Nephron (organoid): ENCODE measurements at regions not wholly inside any gene's neighbourhood (a gene's known extent, or its start where the extent isn't known, plus 50 kb on each side); places are given as distances from the start of the nearest gene placed in this dataset.
"Not testable (repeated sequence)": the region's sequence is repeated elsewhere in the genome, so short reads cannot be mapped to it uniquely, and the experiment has no call there.

Source experiments
- H3K27ac Mint-ChIP-seq, 3 experiments: 2 replicates each; pipeline ENCODE4 v1.8.0; 2020; ENCODE audit warnings: mixed read lengths in 3 of 3, mild to moderate bottlenecking in 2 of 3, moderate library complexity in 1 of 3
- H3K27me3 Mint-ChIP-seq: 2 replicates; pipeline ENCODE4 v1.8.0; 2021; ENCODE audit warnings: low read depth, mild to moderate bottlenecking, moderate library complexity, mixed read lengths
- H3K36me3 Mint-ChIP-seq: 2 replicates; pipeline ENCODE4 v1.8.0; 2020; ENCODE audit warnings: low read depth, mixed read lengths
- H3K4me1 Mint-ChIP-seq: 2 replicates; pipeline ENCODE4 v1.8.0; 2020; ENCODE audit warnings: mixed read lengths
- H3K4me3 Mint-ChIP-seq, 3 experiments: 2 replicates each; pipeline ENCODE4 v1.8.0; 2020; ENCODE audit warnings: mild to moderate bottlenecking in 3 of 3, mixed read lengths in 3 of 3, moderate library complexity in 2 of 3
- H3K9me3 Mint-ChIP-seq: 2 replicates; pipeline ENCODE4 v1.8.0; 2020; ENCODE audit warnings: mixed read lengths
- TF ChIP-seq, protein P1 (sequence below), 3 experiments: fragments of 200-600 bp; sonication (generic); IDR thresholded peaks; one replicate each; pipeline ENCODE4 v1.5.0; 2021; ENCODE audit warnings: antibody characterized with exemption in 3 of 3; ENCODE audit not compliant: unreplicated experiment in 3 of 3

DNA sequence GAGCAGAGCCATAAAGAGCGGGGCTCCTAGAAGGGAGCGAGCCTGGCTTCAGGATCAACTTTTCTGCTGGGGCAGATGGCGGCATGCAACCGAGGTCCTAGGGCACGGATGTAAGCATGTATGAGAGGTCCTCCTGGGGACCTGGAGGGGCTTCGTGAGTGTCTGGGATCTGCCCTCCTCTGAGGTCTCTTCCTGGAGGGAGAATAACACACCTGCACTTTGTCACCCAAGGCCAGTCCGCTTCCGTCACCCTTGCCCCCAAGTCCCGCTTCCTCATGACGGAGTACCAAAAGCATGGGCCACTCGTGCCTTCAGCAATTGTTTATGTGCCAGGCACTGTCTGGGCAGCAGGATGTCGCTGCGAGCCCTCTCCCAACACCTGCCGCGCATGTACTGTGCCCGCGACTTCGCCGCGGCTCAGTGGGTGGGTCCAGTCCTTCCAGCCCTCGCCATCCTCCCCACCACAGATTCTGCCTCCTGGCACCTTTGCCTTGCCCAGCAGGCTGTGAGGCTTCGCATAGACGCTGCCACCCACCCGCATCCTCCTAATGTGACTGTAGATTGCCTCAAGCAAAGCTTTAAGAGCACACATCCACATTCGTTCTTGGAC, 60.0 kb upstream of the TMPRSS2 start:
- Mint-ChIP-seq H3K9me3 (peaks cover 8% of the 10 kb centered on the region), H3K4me3 (no peak overlapping the region), H3K36me3 (no peaks in the 10 kb centered on the region), H3K27ac (no peak overlapping the region), H3K27me3 (peaks cover 3% of the 10 kb centered on the region), H3K4me1 (no peaks in the 10 kb centered on the region)
- TF ChIP-seq, protein P1, sequence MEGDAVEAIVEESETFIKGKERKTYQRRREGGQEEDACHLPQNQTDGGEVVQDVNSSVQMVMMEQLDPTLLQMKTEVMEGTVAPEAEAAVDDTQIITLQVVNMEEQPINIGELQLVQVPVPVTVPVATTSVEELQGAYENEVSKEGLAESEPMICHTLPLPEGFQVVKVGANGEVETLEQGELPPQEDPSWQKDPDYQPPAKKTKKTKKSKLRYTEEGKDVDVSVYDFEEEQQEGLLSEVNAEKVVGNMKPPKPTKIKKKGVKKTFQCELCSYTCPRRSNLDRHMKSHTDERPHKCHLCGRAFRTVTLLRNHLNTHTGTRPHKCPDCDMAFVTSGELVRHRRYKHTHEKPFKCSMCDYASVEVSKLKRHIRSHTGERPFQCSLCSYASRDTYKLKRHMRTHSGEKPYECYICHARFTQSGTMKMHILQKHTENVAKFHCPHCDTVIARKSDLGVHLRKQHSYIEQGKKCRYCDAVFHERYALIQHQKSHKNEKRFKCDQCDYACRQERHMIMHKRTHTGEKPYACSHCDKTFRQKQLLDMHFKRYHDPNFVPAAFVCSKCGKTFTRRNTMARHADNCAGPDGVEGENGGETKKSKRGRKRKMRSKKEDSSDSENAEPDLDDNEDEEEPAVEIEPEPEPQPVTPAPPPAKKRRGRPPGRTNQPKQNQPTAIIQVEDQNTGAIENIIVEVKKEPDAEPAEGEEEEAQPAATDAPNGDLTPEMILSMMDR (IDR thresholded peaks at IDR 0.05; ENCODE audit: unreplicated experiment in 3 of 3), result no peak

DNA sequence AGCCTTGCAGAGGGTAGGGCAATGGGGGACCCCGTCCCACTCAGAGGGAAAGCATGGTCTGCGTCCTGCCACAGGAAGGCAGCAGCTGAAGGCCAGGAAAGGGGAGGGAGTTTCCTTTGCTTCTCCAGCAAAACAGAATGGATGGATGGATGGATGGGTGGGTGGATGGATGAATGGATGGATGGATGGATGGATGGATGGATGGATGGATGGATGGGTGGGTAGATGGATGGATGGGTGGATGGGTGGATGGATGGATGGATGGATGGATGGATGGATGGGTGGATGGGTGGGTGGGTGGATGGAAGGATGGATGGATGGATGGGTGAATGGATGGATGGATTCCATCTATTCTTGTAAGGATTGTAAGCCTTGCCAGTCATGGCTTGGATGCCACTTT, 59.3 kb upstream of the TMPRSS2 start:
- not testable (repeated sequence) for H3K27ac Mint-ChIP-seq, H3K27me3 Mint-ChIP-seq, H3K9me3 Mint-ChIP-seq, H3K4me1 Mint-ChIP-seq, H3K36me3 Mint-ChIP-seq, H3K4me3 Mint-ChIP-seq

DNA sequence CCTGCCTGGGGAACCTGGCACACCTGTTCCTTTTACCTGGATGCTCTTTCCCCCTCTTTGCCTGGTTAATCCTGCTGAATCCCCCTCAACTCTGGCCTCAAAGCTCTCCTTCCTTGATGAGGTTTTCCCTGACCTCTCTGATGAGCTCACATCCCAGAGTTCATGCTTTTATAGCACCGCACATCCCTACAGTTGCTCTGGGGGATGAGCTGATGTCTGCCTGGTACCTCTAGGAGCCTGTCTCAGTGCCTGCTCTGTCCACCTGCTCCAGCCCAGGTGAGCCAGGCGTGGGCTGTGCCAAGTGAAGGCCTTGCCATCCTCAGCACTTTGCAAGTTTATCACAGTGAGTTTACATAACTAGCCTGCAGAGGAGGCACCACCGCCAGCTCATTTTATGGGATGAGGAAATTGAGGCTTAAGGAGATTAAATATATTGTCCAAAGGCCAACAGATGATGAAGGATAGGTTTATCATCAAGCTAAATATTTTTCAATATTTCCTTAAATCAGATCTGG, 58.6 kb upstream of the TMPRSS2 start:
- H3K36me3 Mint-ChIP-seq, result no peaks in the 10 kb centered on the region
- TF ChIP-seq, protein P1 (IDR thresholded peaks at IDR 0.05; ENCODE audit: unreplicated experiment in 3 of 3), result no peak
- H3K27ac Mint-ChIP-seq, result no peak overlapping the region
- peaks cover 5% of the 10 kb centered on the region for H3K9me3 Mint-ChIP-seq
- H3K4me3 Mint-ChIP-seq, result no peak overlapping the region
- no peaks in the 10 kb centered on the region for H3K4me1 Mint-ChIP-seq
- H3K27me3 Mint-ChIP-seq, result peaks cover 8% of the 10 kb centered on the region

DNA sequence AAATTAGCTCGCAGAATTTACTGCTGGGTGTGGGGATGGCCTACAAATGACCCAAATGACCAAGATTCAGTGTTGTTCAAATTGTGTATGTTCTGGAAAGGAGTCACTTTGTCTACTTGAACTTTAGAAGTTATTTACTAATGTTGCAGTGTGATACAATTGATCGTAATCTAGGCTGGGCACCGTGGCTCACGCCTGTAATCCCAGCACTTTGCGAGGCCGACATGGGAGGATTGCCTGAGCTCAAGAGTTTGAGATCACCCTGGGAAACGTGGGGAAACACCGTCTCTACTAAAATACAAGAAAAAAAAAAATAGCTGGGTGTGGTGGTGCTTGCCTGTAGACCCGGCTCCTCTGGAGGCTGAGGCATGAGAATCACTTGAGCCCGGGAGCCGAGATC, 57.6 kb upstream of the TMPRSS2 start:
- Mint-ChIP-seq H3K4me3 (no peak overlapping the region), H3K9me3 (peaks cover 2% of the 10 kb centered on the region), H3K27ac (no peak overlapping the region), H3K36me3 (no peaks in the 10 kb centered on the region), H3K27me3 (peaks cover 11% of the 10 kb centered on the region), H3K4me1 (no peaks in the 10 kb centered on the region)
- TF ChIP-seq, protein P1 (IDR thresholded peaks at IDR 0.05; ENCODE audit: unreplicated experiment in 3 of 3), result no peak

DNA sequence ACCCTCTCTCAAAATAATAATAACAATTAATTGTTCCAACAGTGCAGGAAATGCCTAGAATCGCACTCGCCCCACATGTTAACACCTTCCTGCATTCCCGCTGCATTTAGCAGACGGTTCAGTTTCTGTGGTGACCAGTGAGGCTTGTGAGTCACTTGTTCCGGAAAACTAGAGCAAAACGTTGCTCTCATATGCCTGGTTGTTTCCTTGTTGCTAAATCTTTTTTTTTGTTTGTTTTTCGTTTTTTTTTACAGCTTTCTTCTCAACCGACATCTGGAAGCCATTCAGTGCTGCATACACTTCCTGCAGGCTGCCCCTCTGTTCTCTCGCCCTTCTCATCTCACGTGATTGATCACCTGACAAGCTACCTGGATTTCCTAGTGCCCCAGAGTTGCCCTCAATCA, 56.9 kb upstream of the TMPRSS2 start:
- no peaks in the 10 kb centered on the region for H3K4me1 Mint-ChIP-seq
- H3K27me3 Mint-ChIP-seq, result peaks cover 11% of the 10 kb centered on the region
- H3K4me3 Mint-ChIP-seq, result no peak overlapping the region
- H3K9me3 Mint-ChIP-seq, result peaks cover 2% of the 10 kb centered on the region
- TF ChIP-seq, protein P1 (IDR thresholded peaks at IDR 0.05; ENCODE audit: unreplicated experiment in 3 of 3), result no peak
- no peaks in the 10 kb centered on the region for H3K36me3 Mint-ChIP-seq
- no peak overlapping the region for H3K27ac Mint-ChIP-seq

DNA sequence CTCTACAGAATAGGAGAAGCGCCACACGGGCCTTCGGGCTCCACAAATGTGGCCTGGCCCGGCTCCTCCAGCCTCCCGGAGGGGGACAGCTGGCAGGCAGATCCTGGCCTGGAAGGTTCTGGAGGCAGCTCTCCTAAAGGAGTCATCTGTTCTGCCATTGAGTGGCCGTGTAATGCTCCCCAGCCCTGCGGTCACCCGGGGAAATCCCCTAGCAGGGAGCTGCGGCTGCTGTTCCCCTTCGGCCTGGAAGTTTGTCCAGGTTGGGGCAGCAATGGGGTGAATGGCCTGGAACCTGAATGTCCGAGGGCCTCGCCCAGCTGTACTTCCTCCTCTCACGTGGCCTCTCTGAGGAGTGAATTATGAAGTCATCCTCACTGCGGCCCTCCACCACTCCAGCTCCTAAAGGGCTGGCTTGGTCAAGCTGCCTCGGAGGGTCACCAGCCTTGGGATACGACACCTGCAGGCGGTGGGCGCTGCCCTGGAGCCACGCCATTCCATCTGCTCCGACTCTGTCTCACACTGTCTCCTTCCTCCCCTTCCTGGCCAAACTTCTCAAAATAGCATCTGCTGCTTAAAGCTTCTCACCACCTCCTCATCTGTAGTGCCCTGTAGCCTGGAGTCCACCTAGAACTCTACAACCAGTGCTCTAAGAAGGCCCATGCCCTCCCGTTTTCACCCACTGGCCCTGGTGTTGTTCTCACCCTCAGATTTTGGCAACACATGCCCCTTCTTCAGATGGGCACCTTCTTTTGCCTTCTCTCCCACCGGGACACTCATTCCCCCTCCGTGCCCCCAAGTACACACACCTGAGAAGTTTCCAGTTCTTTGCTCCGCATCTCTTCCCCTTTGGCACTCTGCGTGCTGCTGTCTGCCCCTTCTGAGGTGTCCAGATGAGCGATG, 54.4 kb upstream of the TMPRSS2 start:
- H3K9me3 Mint-ChIP-seq, result peaks cover 2% of the 10 kb centered on the region
- no peaks in the 10 kb centered on the region for H3K36me3 Mint-ChIP-seq
- H3K27me3 Mint-ChIP-seq, result peaks cover 23% of the 10 kb centered on the region
- H3K4me3 Mint-ChIP-seq, result no peak overlapping the region
- no peaks in the 10 kb centered on the region for H3K4me1 Mint-ChIP-seq
- TF ChIP-seq, protein P1 (IDR thresholded peaks at IDR 0.05; ENCODE audit: unreplicated experiment in 3 of 3), result no peak
- H3K27ac Mint-ChIP-seq, result no peak overlapping the region
